ENCODE measurements at regions not wholly inside any gene's neighbourhood (a gene's known extent, or its start where the extent isn't known, plus 50 kb on each side); places are given as distances from the start of the nearest gene placed in this dataset.

DNA sequence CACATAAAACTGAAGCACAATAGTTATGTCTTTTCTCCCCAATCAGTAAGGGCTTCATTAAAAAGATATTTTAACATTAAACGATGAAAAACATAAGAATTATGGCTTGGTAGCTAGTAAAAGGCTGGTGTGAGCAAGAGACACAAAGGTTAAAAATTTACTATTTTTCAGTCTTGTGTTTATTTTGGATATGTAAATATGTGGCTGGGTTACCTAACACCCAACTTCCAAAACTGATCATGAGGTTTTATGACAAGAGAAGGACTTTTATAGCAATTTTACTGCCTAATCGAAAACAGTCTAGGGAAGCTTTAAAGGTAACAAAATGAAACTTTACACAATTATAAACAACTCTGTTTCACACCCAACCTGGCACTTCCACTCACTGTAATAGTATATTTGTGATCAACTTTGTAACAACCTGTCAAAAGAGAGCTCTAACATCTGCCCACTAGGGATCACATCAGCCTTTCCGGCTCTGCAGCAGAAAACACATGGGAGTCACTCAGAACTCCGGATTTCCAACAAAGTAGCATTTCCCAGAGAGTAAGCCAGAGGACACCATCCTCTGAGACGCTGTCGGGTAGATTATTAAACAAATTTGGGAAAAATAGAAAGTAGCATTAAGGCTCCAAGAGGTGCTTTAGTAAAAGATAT is 123.4 kb upstream of the C2CD4B start:
- TF ChIP-seq, protein P1, sequence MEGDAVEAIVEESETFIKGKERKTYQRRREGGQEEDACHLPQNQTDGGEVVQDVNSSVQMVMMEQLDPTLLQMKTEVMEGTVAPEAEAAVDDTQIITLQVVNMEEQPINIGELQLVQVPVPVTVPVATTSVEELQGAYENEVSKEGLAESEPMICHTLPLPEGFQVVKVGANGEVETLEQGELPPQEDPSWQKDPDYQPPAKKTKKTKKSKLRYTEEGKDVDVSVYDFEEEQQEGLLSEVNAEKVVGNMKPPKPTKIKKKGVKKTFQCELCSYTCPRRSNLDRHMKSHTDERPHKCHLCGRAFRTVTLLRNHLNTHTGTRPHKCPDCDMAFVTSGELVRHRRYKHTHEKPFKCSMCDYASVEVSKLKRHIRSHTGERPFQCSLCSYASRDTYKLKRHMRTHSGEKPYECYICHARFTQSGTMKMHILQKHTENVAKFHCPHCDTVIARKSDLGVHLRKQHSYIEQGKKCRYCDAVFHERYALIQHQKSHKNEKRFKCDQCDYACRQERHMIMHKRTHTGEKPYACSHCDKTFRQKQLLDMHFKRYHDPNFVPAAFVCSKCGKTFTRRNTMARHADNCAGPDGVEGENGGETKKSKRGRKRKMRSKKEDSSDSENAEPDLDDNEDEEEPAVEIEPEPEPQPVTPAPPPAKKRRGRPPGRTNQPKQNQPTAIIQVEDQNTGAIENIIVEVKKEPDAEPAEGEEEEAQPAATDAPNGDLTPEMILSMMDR (IDR thresholded peaks at IDR 0.05; ENCODE audit: low read depth, low read length): no peak
- POLR2A ChIA-PET: no interaction called here

DNA sequence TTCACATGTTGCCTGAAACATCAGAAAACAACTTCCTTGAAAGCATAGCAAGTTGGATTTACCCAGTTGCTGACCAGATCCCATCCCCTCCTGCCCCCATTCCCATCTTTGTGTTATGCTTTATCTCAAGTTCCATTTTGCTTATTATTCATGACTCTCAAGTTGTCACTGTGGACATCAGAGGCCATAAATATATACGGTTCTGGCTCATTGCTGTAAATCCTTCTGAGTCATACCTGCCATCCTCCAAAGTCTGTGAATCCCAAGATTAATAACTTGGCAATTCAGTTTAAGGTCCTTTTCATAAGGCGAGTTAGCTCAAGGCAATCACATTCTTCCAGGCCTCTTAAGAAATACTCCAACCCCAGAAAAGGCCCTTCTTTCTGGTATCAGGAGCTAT is 126.2 kb upstream of the C2CD4B start:
- no peak for DNase-seq (ENCODE audit: low read depth, low spot score)
- H3K9me3 ChIP-seq (ENCODE audit: control insufficient read depth, insufficient read depth, low read length): no peaks in the 10 kb centered on the region
- TF ChIP-seq, protein P1 (IDR thresholded peaks at IDR 0.05; ENCODE audit: low read depth, low read length): no peak
- H3K27ac ChIP-seq (ENCODE audit: low read depth, low read length): no peak overlapping the region
- CTCF ChIA-PET: interaction anchor here (1.3 kb wide), 1 partner anchor 15 kb away, joined by 3 read pairs; no protein-coding TSS in a partner anchor
- POLR2A ChIA-PET: no interaction called here
- H3K27me3 ChIP-seq (ENCODE audit: control insufficient read depth, insufficient read depth, low read length): peaks cover 19% of the 10 kb centered on the region
- H3K4me3 ChIP-seq (ENCODE audit: low read depth, low read length): no peak overlapping the region

More for the DNA sequence above, 123.4 kb upstream of the C2CD4B start:
- H3K27ac ChIP-seq (ENCODE audit: low read depth, low read length): no peak overlapping the region
- CTCF ChIA-PET: interaction anchor here (1.1 kb wide), 1 partner anchor 19 kb away, joined by 5 read pairs; no protein-coding TSS in a partner anchor
- DNase-seq (ENCODE audit: low read depth, low spot score): no peak
- no peak overlapping the region for H3K4me3 ChIP-seq (ENCODE audit: low read depth, low read length)
- H3K9me3 ChIP-seq (ENCODE audit: control insufficient read depth, insufficient read depth, low read length): no peaks in the 10 kb centered on the region
- H3K27me3 ChIP-seq (ENCODE audit: control insufficient read depth, insufficient read depth, low read length): peaks cover 7% of the 10 kb centered on the region

- H3K9me3 ChIP-seq (ENCODE audit: control insufficient read depth, insufficient read depth, low read length): no peaks in the 10 kb centered on the region
- POLR2A ChIA-PET: no interaction called here
- H3K4me3 ChIP-seq (ENCODE audit: low read depth, low read length): no peak overlapping the region
- H3K27ac ChIP-seq (ENCODE audit: low read depth, low read length): no peak overlapping the region
- CTCF ChIA-PET: interaction anchor here (0.9 kb wide), 1 partner anchor 11 kb away, joined by 7 read pairs; no protein-coding TSS in a partner anchor
- DNase-seq (ENCODE audit: low read depth, low spot score): no peak
- TF ChIP-seq, protein P1 (IDR thresholded peaks at IDR 0.05; ENCODE audit: low read depth, low read length): no peak
- peaks cover 24% of the 10 kb centered on the region for H3K27me3 ChIP-seq (ENCODE audit: control insufficient read depth, insufficient read depth, low read length)
Observed at GRCh38 chr15:62296756-62297507, 131.8 kb upstream of the C2CD4B start.

DNA sequence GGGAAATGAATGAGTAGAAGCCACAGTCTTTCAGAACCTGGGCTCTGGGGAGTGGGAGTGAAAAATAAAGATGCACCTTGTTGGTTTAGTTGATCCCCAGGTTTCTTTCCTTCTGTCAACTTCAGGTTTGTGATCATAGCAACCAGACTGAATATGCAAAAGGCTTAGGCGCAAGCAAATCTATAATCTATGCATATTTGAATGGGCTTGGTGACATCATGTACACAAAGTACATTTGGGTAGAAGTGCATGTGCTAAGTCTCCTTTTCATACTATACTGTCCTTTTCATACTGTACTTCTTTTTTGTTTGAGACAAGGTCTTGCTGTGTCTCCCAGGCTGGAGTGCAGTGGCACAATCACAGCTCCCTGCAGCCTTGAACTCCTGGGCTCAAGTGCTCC is 132.4 kb upstream of the C2CD4B start:
- DNase-seq (ENCODE audit: low read depth, low spot score): no peak
- no peak overlapping the region for H3K4me3 ChIP-seq (ENCODE audit: low read depth, low read length)
- ChIA-PET POLR2A (no interaction called here), CTCF (no interaction called here)
- H3K27ac ChIP-seq (ENCODE audit: low read depth, low read length): no peak overlapping the region
- H3K27me3 ChIP-seq (ENCODE audit: control insufficient read depth, insufficient read depth, low read length): peaks cover 24% of the 10 kb centered on the region
- TF ChIP-seq, protein P1 (IDR thresholded peaks at IDR 0.05; ENCODE audit: low read depth, low read length): no peak
- H3K9me3 ChIP-seq (ENCODE audit: control insufficient read depth, insufficient read depth, low read length): no peaks in the 10 kb centered on the region

DNA sequence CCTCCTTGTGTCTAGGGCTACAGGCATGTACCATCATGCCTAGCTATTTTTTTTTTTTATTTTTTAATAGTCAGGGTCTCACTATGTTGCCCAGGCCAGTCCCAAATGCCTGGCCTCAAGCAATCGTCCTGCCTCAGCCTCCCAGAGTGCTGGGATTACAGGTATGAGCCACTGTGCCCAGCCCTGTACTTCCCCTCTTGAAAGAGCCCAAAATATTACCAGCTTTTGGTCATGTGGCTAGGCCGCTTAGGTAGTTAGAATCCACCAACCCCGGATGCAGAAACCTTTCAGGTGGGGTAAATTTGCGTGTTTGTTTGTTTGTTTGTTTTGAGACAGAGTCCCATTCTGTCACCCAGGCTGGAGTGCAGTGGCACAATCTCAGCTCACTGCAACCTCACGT is 132.8 kb upstream of the C2CD4B start:
- POLR2A ChIA-PET: no interaction called here
- Histone ChIP-seq H3K27ac (ENCODE audit: low read depth, low read length) (no peak overlapping the region), H3K9me3 (ENCODE audit: control insufficient read depth, insufficient read depth, low read length) (no peaks in the 10 kb centered on the region), H3K4me3 (ENCODE audit: low read depth, low read length) (no peak overlapping the region), H3K27me3 (ENCODE audit: control insufficient read depth, insufficient read depth, low read length) (peaks cover 24% of the 10 kb centered on the region)
- TF ChIP-seq, protein P1 (IDR thresholded peaks at IDR 0.05; ENCODE audit: low read depth, low read length): no peak
- DNase-seq (ENCODE audit: low read depth, low spot score): no peak
- CTCF ChIA-PET: interaction anchor here (0.6 kb wide), 1 partner anchor 463 kb away, joined by 3 read pairs; no protein-coding TSS in a partner anchor

Data from AG04450 (cell line).